T-cell (primary cell): ENCODE measurements at regions not wholly inside any gene's neighbourhood (a gene's known extent, or its start where the extent isn't known, plus 50 kb on each side); places are given as distances from the start of the nearest gene placed in this dataset.
"Not testable (repeated sequence)": the region's sequence is repeated elsewhere in the genome, so short reads cannot be mapped to it uniquely, and the experiment has no call there.

Experiments used
- ATAC-seq, 4 experiments: fragments of 200-7000 bp in 3 of 4; fragments of 150-1000 bp in 1 of 4; cut with Tn5 transposase; replicated peaks in 1 of 4; 1 replicate in 3 of 4; 2 replicates in 1 of 4; pipeline ENCODE4 v1.10.0; 2021; ENCODE audit warnings: moderate library complexity in 3 of 4, mild to moderate bottlenecking in 2 of 4, moderate number of reproducible peaks in 1 of 4
- CTCF ChIA-PET, 2 donors: fragments of 300-600 bp; sonication (Branson Sonifier 250); formaldehyde crosslinking; loops; one replicate each; lab custom pipeline; 2022; ENCODE audit warnings: antibody characterized with exemption in 2 of 2; lab: Charles Lee
- POLR2A ChIA-PET, 2 donors: fragments of 300-600 bp; sonication (Branson Sonifier 250); formaldehyde crosslinking; loops; one replicate each; lab custom pipeline; 2022; ENCODE audit warnings: antibody characterized with exemption in 2 of 2; lab: Charles Lee
- DNase-seq, 35 experiments: peaks; one replicate each; pipeline versions ENCODE4 v3.0.0 to v3.0.0-alpha.2; 2013 to 2023
- H3K27ac ChIP-seq: one replicate; pipeline ENCODE4 v1.5.1; 2013; ENCODE audit warnings: low read length
- H3K27me3 ChIP-seq, 2 experiments: replicated peaks in 1 of 2; 1 replicate in 1 of 2; 2 replicates in 1 of 2; pipeline versions ENCODE4 v1.6.1 to v1.7.0; 2013; ENCODE audit warnings: low read length in 1 of 2, mixed read lengths in 1 of 2; ENCODE audit not compliant: control insufficient read depth in 2 of 2, insufficient read depth in 2 of 2; ENCODE audit errors: extremely low read depth in 1 of 2
- H3K36me3 ChIP-seq, 2 donors: 1 replicate in 1 of 2; 2 replicates in 1 of 2; pipeline versions ENCODE4 v1.6.1 to v1.7.0; 2013; ENCODE audit warnings: low read length in 1 of 2; ENCODE audit not compliant: control insufficient read depth in 2 of 2, insufficient read depth in 1 of 2; ENCODE audit errors: extremely low read depth in 1 of 2
- H3K4me1 ChIP-seq, 2 experiments: 1 replicate in 1 of 2; 2 replicates in 1 of 2; pipeline versions ENCODE4 v1.6.1 to v1.7.0; 2013; ENCODE audit warnings: low read length in 2 of 2, mixed read lengths in 1 of 2; ENCODE audit not compliant: insufficient read depth in 2 of 2, control insufficient read depth in 1 of 2; ENCODE audit errors: extremely low read depth in 1 of 2
- H3K4me3 ChIP-seq, 2 donors: 1 replicate in 1 of 2; 2 replicates in 1 of 2; pipeline versions ENCODE4 v1.5.1 to v1.7.0; 2013; ENCODE audit warnings: mild to moderate bottlenecking in 2 of 2, low read length in 1 of 2, moderate library complexity in 1 of 2; ENCODE audit not compliant: control insufficient read depth in 1 of 2; ENCODE audit errors: extremely low read depth in 1 of 2
- H3K9me3 ChIP-seq: 2 replicates; pipeline ENCODE4 v1.7.0; 2013
- H3K27ac Mint-ChIP-seq, 2 donors: one replicate each; pipeline ENCODE4 v1.8.0; 2020 to 2021; ENCODE audit warnings: mild to moderate bottlenecking in 2 of 2, mixed read lengths in 2 of 2
- H3K27me3 Mint-ChIP-seq, 2 donors: one replicate each; pipeline ENCODE4 v1.8.0; 2021 to 2022; ENCODE audit warnings: mixed read lengths in 2 of 2
- H3K36me3 Mint-ChIP-seq: one replicate; pipeline ENCODE4 v1.8.0; 2021; ENCODE audit warnings: mixed read lengths
- H3K4me1 Mint-ChIP-seq, 3 donors: one replicate each; pipeline ENCODE4 v1.8.0; 2020 to 2022; ENCODE audit warnings: mixed read lengths in 3 of 3, mild to moderate bottlenecking in 1 of 3
- H3K4me3 Mint-ChIP-seq, 3 donors: one replicate each; pipeline ENCODE4 v1.8.0; 2020 to 2022; ENCODE audit warnings: mild to moderate bottlenecking in 3 of 3, mixed read lengths in 3 of 3, moderate library complexity in 3 of 3
- H3K9me3 Mint-ChIP-seq, 3 donors: one replicate each; pipeline ENCODE4 v1.8.0; 2020 to 2022; ENCODE audit warnings: mixed read lengths in 3 of 3
- WGBS: methylation state at CpG from one replicate; pipeline ENCODE4 v1.1.5; 2013; ENCODE audit warnings: missing lambda C conversion rate; ENCODE audit not compliant: insufficient coverage; 5-methylcytosine and 5-hydroxymethylcytosine counted together

- Histone ChIP-seq H3K27ac (no peak overlapping the region), H3K27me3 (no peaks in the 10 kb centered on the region), H3K36me3 (no peaks in the 10 kb centered on the region), H3K4me3 (no peak overlapping the region), H3K9me3 (no peaks in the 10 kb centered on the region), H3K4me1 (no peaks in the 10 kb centered on the region)
- no peaks in the 10 kb centered on the region for H3K36me3 Mint-ChIP-seq
- no peaks in the 10 kb centered on the region for H3K27me3 Mint-ChIP-seq
- H3K4me1 Mint-ChIP-seq: no peaks in the 10 kb centered on the region
- H3K9me3 Mint-ChIP-seq: peaks cover 10 to 15% (median 14%) of the 10 kb centered on the region in 3 donors
- WGBS: 52% methylated on average over 2 of the region's 4 CpGs
- ATAC-seq (no peak), DNase-seq (no peak)
- ChIA-PET POLR2A (no interaction called here), CTCF (no interaction called here)
- H3K4me3 Mint-ChIP-seq: no peak overlapping the region
- no peak overlapping the region for H3K27ac Mint-ChIP-seq
These were observed 353.3 kb upstream of the SORCS1 start for GRCh38 chr10:107517811-107518210.

GRCh38 chr10:107516349-107516748 is 351.8 kb upstream of the SORCS1 start:
- Histone ChIP-seq H3K36me3 (no peaks in the 10 kb centered on the region), H3K27me3 (no peaks in the 10 kb centered on the region), H3K4me1 (no peaks in the 10 kb centered on the region), H3K9me3 (no peaks in the 10 kb centered on the region), H3K27ac (no peak overlapping the region), H3K4me3 (no peak overlapping the region)
- CTCF ChIA-PET: no interaction called here
- 80% methylated on average over 1 of the region's 4 CpGs for WGBS
- POLR2A ChIA-PET: no interaction called here
- DNase-seq (no peak), ATAC-seq (no peak)
- Mint-ChIP-seq H3K4me3 (no peak overlapping the region), H3K27ac (no peak overlapping the region), H3K4me1 (no peaks in the 10 kb centered on the region), H3K27me3 (no peaks in the 10 kb centered on the region), H3K36me3 (no peaks in the 10 kb centered on the region), H3K9me3 (peaks cover 8 to 15% (median 12%) of the 10 kb centered on the region in 3 donors)

GRCh38 chr10:107504011-107504410 is 339.5 kb upstream of the SORCS1 start:
- H3K4me3 Mint-ChIP-seq, H3K4me1 ChIP-seq, H3K36me3 Mint-ChIP-seq, POLR2A ChIA-PET, H3K27ac ChIP-seq, H3K36me3 ChIP-seq, H3K9me3 ChIP-seq, H3K4me1 Mint-ChIP-seq, H3K27ac Mint-ChIP-seq, DNase-seq, H3K4me3 ChIP-seq, H3K27me3 ChIP-seq, H3K27me3 Mint-ChIP-seq, CTCF ChIA-PET, ATAC-seq: not testable (repeated sequence)
- 67% methylated on average over 1 of the region's 1 CpG for WGBS
- H3K9me3 Mint-ChIP-seq: peaks cover 20 to 33% (median 26%) of the 10 kb centered on the region in 3 donors

GRCh38 chr10:107502229-107502985 is 337.9 kb upstream of the SORCS1 start:
- H3K4me1 ChIP-seq: no peaks in the 10 kb centered on the region
- ATAC-seq (no peak), DNase-seq (no peak)
- no peaks in the 10 kb centered on the region for H3K27me3 ChIP-seq
- CTCF ChIA-PET: no interaction called here
- no peak overlapping the region for H3K4me3 ChIP-seq
- Mint-ChIP-seq H3K9me3 (peaks cover 19 to 21% (median 20%) of the 10 kb centered on the region in 3 donors), H3K36me3 (no peaks in the 10 kb centered on the region), H3K4me3 (no peak overlapping the region), H3K27ac (no peak overlapping the region), H3K27me3 (no peaks in the 10 kb centered on the region), H3K4me1 (no peaks in the 10 kb centered on the region)
- POLR2A ChIA-PET: no interaction called here
- no peaks in the 10 kb centered on the region for H3K36me3 ChIP-seq
- no peak overlapping the region for H3K27ac ChIP-seq
- H3K9me3 ChIP-seq: no peaks in the 10 kb centered on the region
- WGBS: no CpG with 5 or more reads among the region's 1 CpG

GRCh38 chr10:107498983-107499382 is 334.5 kb upstream of the SORCS1 start:
- H3K27ac Mint-ChIP-seq: no peak overlapping the region

GRCh38 chr10:107497024-107497423 is 332.5 kb upstream of the SORCS1 start:
- no peak overlapping the region for H3K4me3 Mint-ChIP-seq
- no peaks in the 10 kb centered on the region for H3K36me3 Mint-ChIP-seq
- H3K4me1 Mint-ChIP-seq: no peaks in the 10 kb centered on the region
- WGBS: no CpG with 5 or more reads among the region's 3 CpGs
- no peak overlapping the region for H3K27ac Mint-ChIP-seq
- H3K27ac ChIP-seq: no peak overlapping the region
- CTCF ChIA-PET: no interaction called here
- peaks cover 12 to 28% (median 21%) of the 10 kb centered on the region in 3 donors for H3K9me3 Mint-ChIP-seq
- H3K27me3 ChIP-seq: no peaks in the 10 kb centered on the region
- H3K4me3 ChIP-seq: no peak overlapping the region
- DNase-seq: no peak
- POLR2A ChIA-PET: no interaction called here
- H3K4me1 ChIP-seq: no peaks in the 10 kb centered on the region
- no peak for ATAC-seq
- no peaks in the 10 kb centered on the region for H3K36me3 ChIP-seq
- no peaks in the 10 kb centered on the region for H3K9me3 ChIP-seq
- H3K27me3 Mint-ChIP-seq: no peaks in the 10 kb centered on the region

More at GRCh38 chr10:107498983-107499382, 334.5 kb upstream of the SORCS1 start:
- Histone ChIP-seq H3K4me3 (no peak overlapping the region), H3K9me3 (no peaks in the 10 kb centered on the region), H3K27ac (no peak overlapping the region), H3K27me3 (no peaks in the 10 kb centered on the region), H3K4me1 (no peaks in the 10 kb centered on the region), H3K36me3 (no peaks in the 10 kb centered on the region)
- ATAC-seq (no peak), DNase-seq (no peak)
- H3K9me3 Mint-ChIP-seq: peaks cover 17 to 28% (median 21%) of the 10 kb centered on the region in 3 donors
- POLR2A ChIA-PET: no interaction called here
- no peaks in the 10 kb centered on the region for H3K36me3 Mint-ChIP-seq
- no peaks in the 10 kb centered on the region for H3K4me1 Mint-ChIP-seq
- CTCF ChIA-PET: no interaction called here
- no peaks in the 10 kb centered on the region for H3K27me3 Mint-ChIP-seq
- H3K4me3 Mint-ChIP-seq: no peak overlapping the region
